ENCODE measurements at regions not wholly inside any gene's neighbourhood (a gene's known extent, or its start where the extent isn't known, plus 50 kb on each side); places are given as distances from the start of the nearest gene placed in this dataset.

DNA sequence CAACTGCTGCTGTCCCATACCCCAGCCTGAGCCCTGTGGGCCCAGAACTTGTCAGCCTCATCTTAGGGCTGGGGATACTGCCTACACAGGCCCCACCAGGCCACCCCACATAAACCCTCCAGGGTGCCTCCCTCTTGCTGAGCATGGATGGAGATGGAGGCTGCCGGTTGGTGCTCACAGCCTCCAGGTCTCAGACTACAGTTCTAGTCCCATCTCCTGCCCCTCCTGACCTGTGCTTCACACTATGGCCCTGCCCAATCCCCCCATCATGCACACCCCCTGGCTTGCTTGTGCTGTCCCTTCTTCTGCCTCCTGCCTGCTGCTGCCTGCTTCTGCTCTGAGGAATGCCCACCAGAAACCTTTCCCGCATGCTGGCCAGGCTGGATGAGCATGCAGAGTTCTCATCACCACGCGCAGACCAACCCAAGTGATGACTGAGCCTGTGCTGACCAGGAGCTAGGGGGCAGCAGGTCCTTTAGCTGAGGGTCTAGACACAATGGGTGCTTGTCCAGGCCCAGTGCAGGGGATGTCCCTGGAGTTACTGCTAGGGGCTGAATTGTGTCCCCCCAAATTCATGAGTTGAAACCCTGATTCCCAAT lies 138.4 kb upstream of the HS6ST1 start:
- H3K9me3 Mint-ChIP-seq (ENCODE audit: low read depth): peaks cover 3% of the 10 kb centered on the region
- H3K27me3 Mint-ChIP-seq: peaks cover 7% of the 10 kb centered on the region
- H3K4me1 Mint-ChIP-seq (ENCODE audit: low read depth): peaks cover 26% of the 10 kb centered on the region
- DNase-seq (ENCODE audit: low spot score, unreplicated experiment): no peak
- H3K4me3 Mint-ChIP-seq (ENCODE audit: low read depth): no peak overlapping the region
- H3K27ac Mint-ChIP-seq: no peak overlapping the region
- peaks cover 5% of the 10 kb centered on the region for H3K36me3 Mint-ChIP-seq (ENCODE audit: insufficient read depth)
- no peak for TF ChIP-seq CTCF (IDR thresholded peaks at IDR 0.05; ENCODE audit: unreplicated experiment)

DNA sequence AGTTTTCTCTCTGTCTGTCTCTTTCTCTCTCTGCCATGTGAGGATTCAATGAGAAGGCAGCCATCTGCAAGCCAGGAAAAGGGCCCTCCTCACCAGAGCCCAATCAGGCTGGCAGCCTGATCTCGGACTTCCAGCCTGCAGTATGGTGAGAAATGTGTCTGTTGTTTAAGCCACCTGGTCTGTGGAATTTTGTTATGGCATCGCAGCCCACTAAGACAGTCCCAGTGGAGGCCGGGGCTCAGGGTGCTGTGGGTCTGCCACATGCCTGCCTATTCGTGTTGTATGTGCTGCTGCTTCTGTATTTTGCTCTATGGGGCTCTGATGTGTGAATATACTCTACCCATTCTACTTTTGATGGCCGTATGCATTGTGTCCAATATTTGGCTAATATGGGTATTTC lies 139.0 kb upstream of the HS6ST1 start:
- H3K27ac Mint-ChIP-seq: peak overlapping the region; percentile 31
- peaks cover 3% of the 10 kb centered on the region for H3K9me3 Mint-ChIP-seq (ENCODE audit: low read depth)
- no peak overlapping the region for H3K4me3 Mint-ChIP-seq (ENCODE audit: low read depth)
- TF ChIP-seq CTCF (IDR thresholded peaks at IDR 0.05; ENCODE audit: unreplicated experiment): no peak
- H3K27me3 Mint-ChIP-seq: peaks cover 7% of the 10 kb centered on the region
- peaks cover 27% of the 10 kb centered on the region for H3K4me1 Mint-ChIP-seq (ENCODE audit: low read depth)
- peaks cover 5% of the 10 kb centered on the region for H3K36me3 Mint-ChIP-seq (ENCODE audit: insufficient read depth)
- no peak for DNase-seq (ENCODE audit: low spot score, unreplicated experiment)

GRCh38 chr2:128458505-128458904 lies 139.8 kb upstream of the HS6ST1 start:
- peak overlapping the region; percentile 76 for H3K27ac Mint-ChIP-seq
- H3K4me3 Mint-ChIP-seq (ENCODE audit: low read depth): no peak overlapping the region
- H3K9me3 Mint-ChIP-seq (ENCODE audit: low read depth): peaks cover 3% of the 10 kb centered on the region
- DNase-seq (ENCODE audit: low spot score, unreplicated experiment): no peak
- TF ChIP-seq CTCF (IDR thresholded peaks at IDR 0.05; ENCODE audit: unreplicated experiment): no peak
- H3K27me3 Mint-ChIP-seq: peaks cover 6% of the 10 kb centered on the region
- H3K4me1 Mint-ChIP-seq (ENCODE audit: low read depth): peaks cover 27% of the 10 kb centered on the region
- H3K36me3 Mint-ChIP-seq (ENCODE audit: insufficient read depth): peaks cover 5% of the 10 kb centered on the region

- Mint-ChIP-seq H3K4me1 (ENCODE audit: low read depth) (peaks cover 9% of the 10 kb centered on the region), H3K4me3 (ENCODE audit: low read depth) (no peak overlapping the region), H3K27me3 (no peaks in the 10 kb centered on the region), H3K36me3 (ENCODE audit: insufficient read depth) (peaks cover 9% of the 10 kb centered on the region), H3K9me3 (ENCODE audit: low read depth) (peaks cover 7% of the 10 kb centered on the region), H3K27ac (no peak overlapping the region)
- no peak for TF ChIP-seq CTCF (IDR thresholded peaks at IDR 0.05; ENCODE audit: unreplicated experiment)
- DNase-seq (ENCODE audit: low spot score, unreplicated experiment): no peak
These were observed 145.8 kb upstream of the HS6ST1 start for GRCh38 chr2:128464456-128464855.

DNA sequence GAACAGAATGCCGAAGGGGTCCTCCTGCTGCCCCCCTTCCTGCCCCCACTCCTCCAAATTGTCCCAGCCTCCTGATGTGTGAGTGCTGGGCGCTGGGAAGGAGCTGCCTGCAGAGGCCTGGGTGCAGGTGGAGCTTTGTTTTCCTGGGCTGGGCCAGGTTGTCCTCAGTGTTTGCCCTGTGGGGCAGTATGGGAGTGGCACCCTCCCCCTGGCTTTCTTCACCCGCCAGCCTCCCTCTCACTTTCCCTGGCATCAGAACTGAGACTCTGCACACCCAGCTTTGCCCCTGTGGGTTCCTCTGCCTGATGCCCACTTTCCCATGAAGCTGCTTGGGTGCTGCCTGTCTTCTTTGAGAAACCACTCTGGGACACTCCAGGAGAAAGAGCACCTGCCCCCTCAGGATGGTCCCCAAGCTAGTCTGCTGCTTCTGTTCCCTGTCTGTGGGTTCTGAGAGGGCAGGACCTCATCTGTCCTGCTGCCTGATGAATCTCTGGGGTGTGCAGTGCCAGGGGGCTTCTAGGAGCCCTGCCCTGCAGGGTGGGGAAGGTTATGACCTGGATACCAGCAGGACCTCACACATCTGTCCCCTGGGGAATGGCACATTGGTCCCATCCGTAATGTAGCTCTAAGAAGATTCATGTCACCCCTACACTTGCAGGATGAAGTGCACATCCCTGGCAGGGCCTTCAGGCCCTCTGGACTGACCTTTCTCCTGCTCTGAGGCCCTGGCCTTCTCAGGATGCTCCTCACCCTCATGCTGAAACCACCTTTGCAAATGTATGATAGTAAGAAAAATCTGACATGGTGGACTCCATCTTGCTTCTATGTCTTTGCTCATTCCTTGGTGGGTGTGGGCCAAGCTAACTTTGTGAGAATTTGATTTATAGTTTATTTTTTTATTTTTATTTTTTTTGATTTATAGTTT lies 146.8 kb upstream of the HS6ST1 start:
- Mint-ChIP-seq H3K36me3 (ENCODE audit: insufficient read depth) (peaks cover 11% of the 10 kb centered on the region), H3K4me3 (ENCODE audit: low read depth) (no peak overlapping the region), H3K9me3 (ENCODE audit: low read depth) (peaks cover 10% of the 10 kb centered on the region), H3K27ac (no peak overlapping the region), H3K27me3 (no peaks in the 10 kb centered on the region), H3K4me1 (ENCODE audit: low read depth) (peaks cover 2% of the 10 kb centered on the region)
- DNase-seq (ENCODE audit: low spot score, unreplicated experiment): no peak
- no peak for TF ChIP-seq CTCF (IDR thresholded peaks at IDR 0.05; ENCODE audit: unreplicated experiment)
